ENCODE measurements at regions not wholly inside any gene's neighbourhood (a gene's known extent, or its start where the extent isn't known, plus 50 kb on each side); places are given as distances from the start of the nearest gene placed in this dataset.

- Histone ChIP-seq H3K27me3 (ENCODE audit: insufficient read depth, low read depth) (no peaks in the 10 kb centered on the region), H3K27ac (no peak overlapping the region), H3K9ac (no peak overlapping the region), H4K20me1 (ENCODE audit: insufficient read depth) (no peaks in the 10 kb centered on the region), H3K36me3 (ENCODE audit: insufficient read depth) (no peaks in the 10 kb centered on the region), H3K4me1 (ENCODE audit: low read depth, poor library complexity, severe bottlenecking) (no peaks in the 10 kb centered on the region), H3K79me2 (ENCODE audit: insufficient read depth, low read depth) (no peaks in the 10 kb centered on the region), H3K4me3 (IDR thresholded peaks at IDR 0.05; ENCODE audit: insufficient read depth, low read depth, low read length) (no peak overlapping the region), H3K4me2 (no peak overlapping the region), H2AFZ (ENCODE audit: low read depth) (no peak overlapping the region)
- no peak for TF ChIP-seq CTCF (conservative IDR thresholded peaks at IDR 0.05; ENCODE audit: low read depth, low read length)
Observed at GRCh38 chr7:81206217-81206616, 287.4 kb upstream of the SEMA3C start.

GRCh38 chr7:81201188-81201587 is 282.3 kb upstream of the SEMA3C start:
- TF ChIP-seq CTCF (conservative IDR thresholded peaks at IDR 0.05; ENCODE audit: low read depth, low read length): no peak
- H3K27me3 ChIP-seq (ENCODE audit: insufficient read depth, low read depth): no peaks in the 10 kb centered on the region
- no peaks in the 10 kb centered on the region for H4K20me1 ChIP-seq (ENCODE audit: insufficient read depth)
- H3K79me2 ChIP-seq (ENCODE audit: insufficient read depth, low read depth): no peaks in the 10 kb centered on the region
- H3K4me3 ChIP-seq (IDR thresholded peaks at IDR 0.05; ENCODE audit: insufficient read depth, low read depth, low read length): no peak overlapping the region
- no peak overlapping the region for H2AFZ ChIP-seq (ENCODE audit: low read depth)
- no peaks in the 10 kb centered on the region for H3K4me1 ChIP-seq (ENCODE audit: low read depth, poor library complexity, severe bottlenecking)
- H3K36me3 ChIP-seq (ENCODE audit: insufficient read depth): no peaks in the 10 kb centered on the region
- no peak overlapping the region for H3K4me2 ChIP-seq
- H3K9ac ChIP-seq: no peak overlapping the region
- H3K27ac ChIP-seq: no peak overlapping the region

GRCh38 chr7:81198766-81199165 is 279.9 kb upstream of the SEMA3C start:
- Histone ChIP-seq H4K20me1 (ENCODE audit: insufficient read depth) (no peaks in the 10 kb centered on the region; the same call in 1 of the 2 replicates), H3K4me2 (no peak overlapping the region), H3K79me2 (ENCODE audit: insufficient read depth, low read depth) (no peaks in the 10 kb centered on the region), H3K27ac (no peak overlapping the region), H3K27me3 (ENCODE audit: insufficient read depth, low read depth) (no peaks in the 10 kb centered on the region), H3K4me1 (ENCODE audit: low read depth, poor library complexity, severe bottlenecking) (no peaks in the 10 kb centered on the region), H3K9ac (no peak overlapping the region), H3K36me3 (ENCODE audit: insufficient read depth) (no peaks in the 10 kb centered on the region), H2AFZ (ENCODE audit: low read depth) (no peak overlapping the region), H3K4me3 (IDR thresholded peaks at IDR 0.05; ENCODE audit: insufficient read depth, low read depth, low read length) (no peak overlapping the region)
- no peak for TF ChIP-seq CTCF (conservative IDR thresholded peaks at IDR 0.05; ENCODE audit: low read depth, low read length)

GRCh38 chr7:81197266-81197665 is 278.4 kb upstream of the SEMA3C start:
- no peak overlapping the region for H3K4me2 ChIP-seq
- no peak overlapping the region for H3K9ac ChIP-seq
- no peaks in the 10 kb centered on the region for H3K4me1 ChIP-seq (ENCODE audit: low read depth, poor library complexity, severe bottlenecking)
- no peak overlapping the region for H3K27ac ChIP-seq
- no peak overlapping the region for H2AFZ ChIP-seq (ENCODE audit: low read depth)
- TF ChIP-seq CTCF (conservative IDR thresholded peaks at IDR 0.05; ENCODE audit: low read depth, low read length): no peak
- H3K79me2 ChIP-seq (ENCODE audit: insufficient read depth, low read depth): no peaks in the 10 kb centered on the region
- H3K4me3 ChIP-seq (IDR thresholded peaks at IDR 0.05; ENCODE audit: insufficient read depth, low read depth, low read length): no peak overlapping the region
- no peaks in the 10 kb centered on the region; the same call in 1 of the 2 replicates for H4K20me1 ChIP-seq (ENCODE audit: insufficient read depth)
- H3K27me3 ChIP-seq (ENCODE audit: insufficient read depth, low read depth): no peaks in the 10 kb centered on the region
- no peaks in the 10 kb centered on the region for H3K36me3 ChIP-seq (ENCODE audit: insufficient read depth)

Measured in KMS-11 (cell line).